IMR-90 (cell line): ENCODE measurements at regions not wholly inside any gene's neighbourhood (a gene's known extent, or its start where the extent isn't known, plus 50 kb on each side); places are given as distances from the start of the nearest gene placed in this dataset.

Experiments
- ATAC-seq: fragments of 200-7000 bp; cut with Tn5 transposase; 2 replicates; pipeline ENCODE4 v1.9.1; 2020; ENCODE audit warnings: low read depth, mild to moderate bottlenecking, moderate library complexity
- BruUV-seq: library from RNA; stranded (reverse); fragments of 400-500 nt; replicated peaks from 2 replicates; lab custom pipeline; 2021; lab: Mats Ljungman, UMichigan
- CTCF ChIA-PET: fragments of 300-600 bp; formaldehyde crosslinking; extraction: SDS; loops from one replicate; lab custom pipeline; 2021; ENCODE audit warnings: antibody characterized with exemption; lab: Yijun Ruan, JAX
- POLR2A ChIA-PET: fragments of 300-600 bp; sonication (Branson Sonifier 250); formaldehyde crosslinking; loops from one replicate; lab custom pipeline; 2022; ENCODE audit warnings: antibody characterized with exemption; ENCODE audit not compliant: unreplicated experiment; lab: Charles Lee
- DNase-seq: peaks from one replicate; pipeline ENCODE4 v3.0.0; 2013
- H2AFZ ChIP-seq: replicated peaks from 2 replicates; pipeline ENCODE3; 2013; ENCODE audit warnings: low read length, mild to moderate bottlenecking; ENCODE audit not compliant: poor library complexity
- H2AK5ac ChIP-seq: 2 replicates; pipeline ENCODE4 v1.6.1; 2013; ENCODE audit warnings: low read depth, low read length, inconsistent platforms
- H2AK9ac ChIP-seq: replicated peaks from 2 replicates; pipeline ENCODE3; 2013; ENCODE audit warnings: mild to moderate bottlenecking, low read depth, low read length, moderate library complexity; ENCODE audit not compliant: poor library complexity
- H2BK120ac ChIP-seq: 2 replicates; pipeline ENCODE4 v1.6.1; 2013; ENCODE audit warnings: low read depth, low read length, inconsistent platforms
- H2BK15ac ChIP-seq: 3 replicates; pipeline ENCODE4 v1.6.1; 2013; ENCODE audit warnings: low read depth, low read length, inconsistent platforms
- H2BK20ac ChIP-seq: 2 replicates; pipeline ENCODE4 v1.6.1; 2013; ENCODE audit warnings: low read depth, mild to moderate bottlenecking, inconsistent platforms, low read length, moderate library complexity
- H2BK5ac ChIP-seq: 2 replicates; pipeline ENCODE4 v1.6.1; 2013; ENCODE audit warnings: mild to moderate bottlenecking, low read depth, low read length, inconsistent platforms; ENCODE audit not compliant: poor library complexity, severe bottlenecking
- H3K14ac ChIP-seq: replicated peaks from 2 replicates; pipeline ENCODE4 v1.6.1; 2013; ENCODE audit warnings: low read depth, low read length, inconsistent platforms
- H3K18ac ChIP-seq: 2 replicates; pipeline ENCODE4 v1.6.1; 2013; ENCODE audit warnings: low read depth, low read length, control low read depth
- H3K23ac ChIP-seq: 2 replicates; pipeline ENCODE4 v1.6.1; 2013; ENCODE audit warnings: low read depth, low read length, inconsistent platforms
- H3K27ac ChIP-seq: 2 replicates; pipeline ENCODE4 v1.5.1; 2013; ENCODE audit warnings: mild to moderate bottlenecking, control low read depth, low read length; ENCODE audit not compliant: insufficient read depth
- H3K27me3 ChIP-seq: 2 replicates; pipeline ENCODE4 v1.6.1; 2013; ENCODE audit warnings: low read length; ENCODE audit not compliant: control insufficient read depth, insufficient read depth
- H3K36me3 ChIP-seq: 2 replicates; pipeline ENCODE4 v1.6.1; 2013; ENCODE audit warnings: low read length, mixed read lengths; ENCODE audit not compliant: control insufficient read depth, insufficient read depth
- H3K4ac ChIP-seq: 2 replicates; pipeline ENCODE4 v1.6.1; 2013; ENCODE audit warnings: low read depth, low read length, inconsistent platforms
- H3K4me1 ChIP-seq: 2 replicates; pipeline ENCODE4 v1.6.1; 2013; ENCODE audit warnings: low read length, mixed read lengths; ENCODE audit not compliant: control insufficient read depth, insufficient read depth
- H3K4me2 ChIP-seq: 2 replicates; pipeline ENCODE4 v1.6.1; 2013; ENCODE audit warnings: low read depth, mild to moderate bottlenecking, control low read depth, low read length, moderate library complexity
- H3K4me3 ChIP-seq: 2 replicates; pipeline ENCODE4 v1.5.1; 2013; ENCODE audit warnings: low read depth, mild to moderate bottlenecking, control low read depth, low read length, moderate library complexity; ENCODE audit not compliant: insufficient read depth
- H3K56ac ChIP-seq: 2 replicates; pipeline ENCODE4 v1.6.1; 2013; ENCODE audit warnings: low read length, inconsistent platforms; ENCODE audit not compliant: insufficient read depth; ENCODE audit errors: extremely low read depth
- H3K79me1 ChIP-seq, 2 experiments: 2 replicates each; pipeline ENCODE4 v1.6.1; 2013; ENCODE audit warnings: low read length in 2 of 2, inconsistent platforms in 1 of 2, low read depth in 1 of 2
- H3K9ac ChIP-seq: 2 replicates; pipeline ENCODE4 v1.6.1; 2013; ENCODE audit warnings: low read depth, low read length, control low read depth
- H3K9me1 ChIP-seq: 2 replicates; pipeline ENCODE4 v1.6.1; 2013; ENCODE audit warnings: low read length, inconsistent platforms; ENCODE audit not compliant: insufficient read depth
- H3K9me3 ChIP-seq: 2 replicates; pipeline ENCODE4 v1.6.1; 2013; ENCODE audit warnings: low read length; ENCODE audit not compliant: control insufficient read depth, insufficient read depth
- H4K20me1 ChIP-seq: 2 replicates; pipeline ENCODE4 v1.6.1; 2013; ENCODE audit warnings: low read length, inconsistent platforms; ENCODE audit not compliant: insufficient read depth
- H4K5ac ChIP-seq: 2 replicates; pipeline ENCODE4 v1.6.1; 2013; ENCODE audit warnings: mild to moderate bottlenecking, low read depth, low read length, control low read depth
- H4K8ac ChIP-seq, 2 experiments: 2 replicates each; pipeline ENCODE4 v1.6.1; 2013; ENCODE audit warnings: low read depth in 2 of 2, low read length in 2 of 2, control low read depth in 1 of 2, inconsistent platforms in 1 of 2
- H4K91ac ChIP-seq: 2 replicates; pipeline ENCODE4 v1.6.1; 2013; ENCODE audit warnings: low read depth, low read length, inconsistent platforms; ENCODE audit not compliant: insufficient read depth
- MXI1 ChIP-seq: IDR thresholded peaks from 2 replicates; pipeline ENCODE4 v1.6.1; 2012; ENCODE audit warnings: low read depth, mild to moderate bottlenecking, low read length, moderate library complexity, borderline replicate concordance
- WGBS, 2 experiments: methylation state at CpG; one replicate each; pipeline versions ENCODE4 v1.1.5 to v1.1.7; 2013; ENCODE audit warnings: missing lambda C conversion rate in 2 of 2; ENCODE audit not compliant: insufficient read length in 1 of 2; ENCODE audit errors: extremely low coverage in 2 of 2; 5-methylcytosine and 5-hydroxymethylcytosine counted together
- dilution Hi-C: fragments of 300-500 bp; cut with HindIII; formaldehyde crosslinking; loops from one replicate; pipeline ENCODE4 v1.14.3; 2018; ENCODE audit warnings: low sequenced_read_pairs; ENCODE audit not compliant: unreplicated experiment
- in situ Hi-C: fragments of 300-500 bp; cut with MboI; formaldehyde crosslinking; loops from 3 replicates; pipeline ENCODE4 v1.14.3; 2019; ENCODE audit warnings: low sequenced_read_pairs, inconsistent platforms, mixed read lengths
- intact Hi-C: fragments of 100-400 bp; cut with micrococcal nuclease; formaldehyde crosslinking; loops from 2 replicates; pipeline ENCODE4 v1.10.0; 2022

GRCh38 chr2:239768907-239769553, 256.1 kb downstream of the NDUFA10 start:
- WGBS, 2 experiments, result 63% methylated on average over 2 of the region's 10 CpGs; no CpG with 5 or more reads in 1 of the 2 experiments

More at GRCh38 chr2:239768907-239769553, 256.1 kb downstream of the NDUFA10 start:
- POLR2A ChIA-PET, result no interaction called here
- Histone ChIP-seq H2BK15ac (no peak overlapping the region), H4K20me1 (no peaks in the 10 kb centered on the region), H3K4me3 (no peak overlapping the region), H3K36me3 (no peaks in the 10 kb centered on the region), H3K18ac (no peak overlapping the region), H3K14ac (no peak overlapping the region), H3K4ac (no peak overlapping the region), H2AK5ac (no peak overlapping the region), H2AFZ (no peak overlapping the region), H3K79me1 (no peaks in the 10 kb centered on the region), H2BK5ac (no peak overlapping the region), H2AK9ac (no peak overlapping the region), H4K8ac (no peak overlapping the region), H4K91ac (no peak overlapping the region), H3K9ac (no peak overlapping the region), H4K5ac (no peak overlapping the region), H2BK20ac (no peak overlapping the region), H3K23ac (no peak overlapping the region), H3K9me1 (no peaks in the 10 kb centered on the region), H3K4me1 (no peaks in the 10 kb centered on the region), H3K27ac (no peak overlapping the region), H3K4me2 (no peak overlapping the region), H3K56ac (no peak overlapping the region), H3K9me3 (peaks cover 53% of the 10 kb centered on the region), H2BK120ac (no peak overlapping the region), H3K27me3 (no peaks in the 10 kb centered on the region)
- in situ Hi-C loops (no loop called here), dilution Hi-C loops (no loop called here), intact Hi-C loops (no loop called here)
- BruUV-seq, result no TSS peak
- ATAC-seq (no peak), DNase-seq (no peak)
- TF ChIP-seq MXI1, result no peak
- CTCF ChIA-PET, result no interaction called here
